Neural progenitor cell (in vitro differentiated cells): ENCODE measurements at regions not wholly inside any gene's neighbourhood (a gene's known extent, or its start where the extent isn't known, plus 50 kb on each side); places are given as distances from the start of the nearest gene placed in this dataset.

Experiments
- DNase-seq: peaks from one replicate; pipeline ENCODE4 v3.0.0-alpha.2; 2016; ENCODE audit warnings: low spot score
- H2AFZ ChIP-seq: fragments of 200-600 bp; sonication (generic); replicated peaks from 2 replicates; pipeline ENCODE4 v1.6.1; 2016; ENCODE audit warnings: antibody characterized with exemption
- H3F3A ChIP-seq: fragments of 200-600 bp; sonication (generic); 2 replicates; pipeline ENCODE4 v1.6.1; 2016; ENCODE audit warnings: antibody characterized with exemption, low read depth
- H3K27ac ChIP-seq: fragments of 200-600 bp; sonication (generic); 2 replicates; pipeline ENCODE4 v1.5.1; 2016; ENCODE audit warnings: mild to moderate bottlenecking
- H3K27me3 ChIP-seq: fragments of 200-600 bp; sonication (generic); 2 replicates; pipeline ENCODE4 v1.6.1; 2016; ENCODE audit warnings: mild to moderate bottlenecking, moderate library complexity
- H3K36me3 ChIP-seq: fragments of 200-600 bp; sonication (generic); 2 replicates; pipeline ENCODE4 v1.5.1; 2016
- H3K4me1 ChIP-seq: fragments of 200-600 bp; sonication (generic); 2 replicates; pipeline ENCODE4 v1.6.1; 2016; ENCODE audit warnings: mixed run types
- H3K4me2 ChIP-seq: fragments of 200-600 bp; sonication (generic); 2 replicates; pipeline ENCODE4 v1.6.1; 2016
- H3K4me3 ChIP-seq: fragments of 200-600 bp; sonication (generic); 2 replicates; pipeline ENCODE4 v1.5.1; 2016
- H3K79me2 ChIP-seq: fragments of 200-600 bp; sonication (generic); 2 replicates; pipeline ENCODE4 v1.6.1; 2016; ENCODE audit warnings: low read depth
- H3K9ac ChIP-seq: fragments of 200-600 bp; sonication (generic); 2 replicates; pipeline ENCODE4 v1.6.1; 2016
- H3K9me3 ChIP-seq: fragments of 200-600 bp; sonication (generic); 2 replicates; pipeline ENCODE4 v1.5.1; 2016; ENCODE audit warnings: low read depth
- H4K20me1 ChIP-seq: fragments of 200-600 bp; sonication (generic); 2 replicates; pipeline ENCODE4 v1.6.1; 2016; ENCODE audit warnings: low read depth
- H3K27ac Mint-ChIP-seq: 3 replicates; pipeline ENCODE4 v1.8.0; 2021; ENCODE audit warnings: mixed read lengths
- H3K27me3 Mint-ChIP-seq: 2 replicates; pipeline ENCODE4 v1.8.0; 2022; ENCODE audit warnings: low read depth, mild to moderate bottlenecking, inconsistent platforms, moderate library complexity, mixed read lengths; ENCODE audit not compliant: insufficient read depth
- H3K36me3 Mint-ChIP-seq: 3 replicates; pipeline ENCODE4 v1.8.0; 2021; ENCODE audit warnings: mixed read lengths
- H3K4me1 Mint-ChIP-seq: 3 replicates; pipeline ENCODE4 v1.8.0; 2021; ENCODE audit warnings: mixed read lengths
- H3K4me3 Mint-ChIP-seq: 3 replicates; pipeline ENCODE4 v1.8.0; 2021; ENCODE audit warnings: mild to moderate bottlenecking, moderate library complexity, mixed read lengths
- H3K9me3 Mint-ChIP-seq: 3 replicates; pipeline ENCODE4 v1.8.0; 2020; ENCODE audit warnings: mixed read lengths
- EZH2 ChIP-seq: fragments of 200-600 bp; sonication (generic); IDR thresholded peaks from 2 replicates; pipeline ENCODE4 v1.6.1; 2017; ENCODE audit warnings: antibody characterized with exemption, mild to moderate bottlenecking, moderate library complexity
- EZH2phosphoT487 ChIP-seq: fragments of 200-600 bp; sonication (generic); IDR thresholded peaks from 2 replicates; pipeline ENCODE4 v1.6.1; 2017; ENCODE audit warnings: antibody characterized with exemption
- TF ChIP-seq, protein P1 (sequence below): fragments of 200-600 bp; sonication (generic); IDR thresholded peaks from 2 replicates; pipeline ENCODE4 v1.5.1; 2017; ENCODE audit warnings: antibody characterized with exemption, mild to moderate bottlenecking

GRCh38 chr1:188397521-188397920 lies 1568.8 kb downstream of the PLA2G4A start:
- Mint-ChIP-seq H3K9me3 (peaks cover 3% of the 10 kb centered on the region), H3K36me3 (no peaks in the 10 kb centered on the region), H3K4me3 (no peak overlapping the region), H3K4me1 (no peaks in the 10 kb centered on the region), H3K27me3 (peaks cover 3% of the 10 kb centered on the region), H3K27ac (no peak overlapping the region)
- no peak for TF ChIP-seq EZH2
- DNase-seq: no peak
- Histone ChIP-seq H3K4me1 (no peaks in the 10 kb centered on the region), H3K27ac (no peak overlapping the region), H3K4me2 (no peak overlapping the region), H3K36me3 (no peaks in the 10 kb centered on the region), H4K20me1 (no peaks in the 10 kb centered on the region), H3F3A (no peaks in the 10 kb centered on the region), H3K9me3 (no peaks in the 10 kb centered on the region), H2AFZ (no peak overlapping the region), H3K27me3 (no peaks in the 10 kb centered on the region), H3K4me3 (no peak overlapping the region), H3K79me2 (no peaks in the 10 kb centered on the region), H3K9ac (no peak overlapping the region)

- no peak overlapping the region for H3K4me3 Mint-ChIP-seq
- no peaks in the 10 kb centered on the region for H3K79me2 ChIP-seq
- DNase-seq: no peak
- no peaks in the 10 kb centered on the region for H3F3A ChIP-seq
- TF ChIP-seq EZH2: no peak
- TF ChIP-seq, protein P1, sequence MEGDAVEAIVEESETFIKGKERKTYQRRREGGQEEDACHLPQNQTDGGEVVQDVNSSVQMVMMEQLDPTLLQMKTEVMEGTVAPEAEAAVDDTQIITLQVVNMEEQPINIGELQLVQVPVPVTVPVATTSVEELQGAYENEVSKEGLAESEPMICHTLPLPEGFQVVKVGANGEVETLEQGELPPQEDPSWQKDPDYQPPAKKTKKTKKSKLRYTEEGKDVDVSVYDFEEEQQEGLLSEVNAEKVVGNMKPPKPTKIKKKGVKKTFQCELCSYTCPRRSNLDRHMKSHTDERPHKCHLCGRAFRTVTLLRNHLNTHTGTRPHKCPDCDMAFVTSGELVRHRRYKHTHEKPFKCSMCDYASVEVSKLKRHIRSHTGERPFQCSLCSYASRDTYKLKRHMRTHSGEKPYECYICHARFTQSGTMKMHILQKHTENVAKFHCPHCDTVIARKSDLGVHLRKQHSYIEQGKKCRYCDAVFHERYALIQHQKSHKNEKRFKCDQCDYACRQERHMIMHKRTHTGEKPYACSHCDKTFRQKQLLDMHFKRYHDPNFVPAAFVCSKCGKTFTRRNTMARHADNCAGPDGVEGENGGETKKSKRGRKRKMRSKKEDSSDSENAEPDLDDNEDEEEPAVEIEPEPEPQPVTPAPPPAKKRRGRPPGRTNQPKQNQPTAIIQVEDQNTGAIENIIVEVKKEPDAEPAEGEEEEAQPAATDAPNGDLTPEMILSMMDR: no peak
- TF ChIP-seq EZH2phosphoT487: no peak
- H3K4me3 ChIP-seq: no peak overlapping the region
- H3K4me1 Mint-ChIP-seq: no peaks in the 10 kb centered on the region
- H3K4me2 ChIP-seq: no peak overlapping the region
- no peaks in the 10 kb centered on the region for H3K4me1 ChIP-seq
- no peaks in the 10 kb centered on the region for H3K27me3 ChIP-seq
- no peak overlapping the region for H3K27ac ChIP-seq
- no peaks in the 10 kb centered on the region for H4K20me1 ChIP-seq
- peaks cover 3% of the 10 kb centered on the region for H3K9me3 Mint-ChIP-seq
- H3K9ac ChIP-seq: no peak overlapping the region
- no peaks in the 10 kb centered on the region for H3K36me3 Mint-ChIP-seq
- no peaks in the 10 kb centered on the region for H3K36me3 ChIP-seq
- H3K9me3 ChIP-seq: no peaks in the 10 kb centered on the region
- no peak overlapping the region for H3K27ac Mint-ChIP-seq
- H2AFZ ChIP-seq: no peak overlapping the region
- H3K27me3 Mint-ChIP-seq: peaks cover 2% of the 10 kb centered on the region
These were observed 1574.2 kb downstream of the PLA2G4A start for GRCh38 chr1:188402986-188403385.

DNA sequence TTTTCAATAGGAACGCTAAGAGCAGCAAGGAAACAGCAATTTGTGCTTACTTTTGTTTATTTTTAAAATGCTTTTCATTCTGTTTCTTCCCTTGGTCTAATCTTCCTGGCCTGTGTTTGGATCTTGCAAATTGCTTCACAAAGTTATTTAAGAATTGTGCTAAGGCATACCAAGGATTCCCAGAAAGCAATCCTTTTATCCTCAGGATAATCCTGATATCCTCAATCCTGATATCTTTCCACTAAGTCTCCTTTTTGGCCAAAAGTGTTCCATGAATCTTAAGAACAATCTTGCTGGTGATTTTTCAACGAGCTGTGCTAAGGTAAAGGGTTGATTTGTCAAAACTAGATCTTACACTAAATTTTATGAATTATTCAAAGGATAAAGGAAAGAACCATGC lies 1577.9 kb downstream of the PLA2G4A start:
- Histone ChIP-seq H3K9ac (no peak overlapping the region), H3K4me2 (no peak overlapping the region), H3K9me3 (no peaks in the 10 kb centered on the region), H3K36me3 (no peaks in the 10 kb centered on the region), H3K27ac (no peak overlapping the region), H2AFZ (no peak overlapping the region), H4K20me1 (no peaks in the 10 kb centered on the region), H3K4me3 (no peak overlapping the region), H3K79me2 (no peaks in the 10 kb centered on the region), H3K4me1 (no peaks in the 10 kb centered on the region), H3K27me3 (no peaks in the 10 kb centered on the region), H3F3A (no peaks in the 10 kb centered on the region)
- no peaks in the 10 kb centered on the region for H3K9me3 Mint-ChIP-seq
- H3K27me3 Mint-ChIP-seq: no peaks in the 10 kb centered on the region
- peak; percentile 3 for DNase-seq
- H3K36me3 Mint-ChIP-seq: no peaks in the 10 kb centered on the region
- H3K27ac Mint-ChIP-seq: no peak overlapping the region
- H3K4me3 Mint-ChIP-seq: no peak overlapping the region
- no peak for TF ChIP-seq EZH2phosphoT487
- no peak for TF ChIP-seq EZH2
- TF ChIP-seq, protein P1: no peak
- no peaks in the 10 kb centered on the region for H3K4me1 Mint-ChIP-seq

DNA sequence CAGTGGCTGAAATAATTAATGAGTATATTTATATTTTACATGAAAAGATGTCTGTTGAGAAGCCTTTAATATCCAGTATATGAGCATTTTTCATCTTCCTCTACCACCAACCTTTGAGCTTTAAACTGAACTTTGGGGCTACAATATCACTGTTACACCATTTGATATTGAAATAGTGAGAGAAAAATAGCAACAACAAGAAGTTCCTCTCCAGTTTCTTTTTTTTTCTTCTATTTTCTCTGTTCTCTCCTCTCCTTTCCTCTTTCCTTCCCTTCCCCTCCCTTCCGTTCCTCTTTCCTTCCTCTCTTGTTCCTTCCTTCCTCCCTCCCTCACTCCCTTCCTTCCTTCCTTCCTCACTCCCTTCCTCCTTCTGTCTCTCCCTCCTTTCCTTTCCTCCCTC lies 1591.4 kb downstream of the PLA2G4A start:
- no peaks in the 10 kb centered on the region for H3K9me3 ChIP-seq
- no peak overlapping the region for H3K27ac Mint-ChIP-seq
- no peaks in the 10 kb centered on the region for H4K20me1 ChIP-seq
- H3F3A ChIP-seq: no peaks in the 10 kb centered on the region
- H3K36me3 Mint-ChIP-seq: no peaks in the 10 kb centered on the region
- no peaks in the 10 kb centered on the region for H3K9me3 Mint-ChIP-seq
- H3K4me3 ChIP-seq: no peak overlapping the region
- no peaks in the 10 kb centered on the region for H3K36me3 ChIP-seq
- H3K27me3 ChIP-seq: no peaks in the 10 kb centered on the region
- no peaks in the 10 kb centered on the region for H3K4me1 Mint-ChIP-seq
- no peaks in the 10 kb centered on the region for H3K4me1 ChIP-seq
- no peaks in the 10 kb centered on the region for H3K79me2 ChIP-seq
- no peak overlapping the region for H3K4me3 Mint-ChIP-seq
- H3K9ac ChIP-seq: no peak overlapping the region
- H3K27ac ChIP-seq: no peak overlapping the region
- no peak for DNase-seq
- H3K4me2 ChIP-seq: no peak overlapping the region
- H3K27me3 Mint-ChIP-seq: no peaks in the 10 kb centered on the region
- H2AFZ ChIP-seq: no peak overlapping the region
- TF ChIP-seq, protein P1: no peak
- TF ChIP-seq EZH2phosphoT487 (no peak), EZH2 (no peak)
